Hepatocyte (in vitro differentiated cells): ENCODE measurements at regions not wholly inside any gene's neighbourhood (a gene's known extent, or its start where the extent isn't known, plus 50 kb on each side); places are given as distances from the start of the nearest gene placed in this dataset.

Experiments
- DNase-seq: peaks from one replicate; pipeline ENCODE4 v3.0.0-alpha.2; 2016; ENCODE audit warnings: low spot score
- H2AFZ ChIP-seq: fragments of 200-600 bp; sonication (generic); 2 replicates; pipeline ENCODE4 v1.6.0; 2016; ENCODE audit warnings: antibody characterized with exemption, mild to moderate bottlenecking
- H3K27ac ChIP-seq: fragments of 200-600 bp; sonication (generic); 2 replicates; pipeline ENCODE4 v1.5.1; 2016; ENCODE audit warnings: mild to moderate bottlenecking
- H3K27me3 ChIP-seq: fragments of 200-600 bp; sonication (generic); 2 replicates; pipeline ENCODE4 v1.6.1; 2016
- H3K36me3 ChIP-seq: fragments of 200-600 bp; sonication (generic); replicated peaks from 2 replicates; pipeline ENCODE4 v1.5.1; 2016; ENCODE audit warnings: low read depth; ENCODE audit not compliant: insufficient read depth
- H3K4me1 ChIP-seq: fragments of 200-600 bp; sonication (generic); 2 replicates; pipeline ENCODE4 v1.5.1; 2016; ENCODE audit warnings: mild to moderate bottlenecking, moderate library complexity; ENCODE audit not compliant: insufficient read depth
- H3K4me2 ChIP-seq: fragments of 200-600 bp; sonication (generic); 2 replicates; pipeline ENCODE4 v1.6.0; 2016
- H3K4me3 ChIP-seq: fragments of 200-600 bp; sonication (generic); 2 replicates; pipeline ENCODE4 v1.5.1; 2016; ENCODE audit warnings: mild to moderate bottlenecking
- H3K79me2 ChIP-seq: fragments of 200-600 bp; sonication (generic); 2 replicates; pipeline ENCODE4 v1.6.0; 2017; ENCODE audit warnings: mild to moderate bottlenecking
- H3K9me2 ChIP-seq: fragments of 200-600 bp; sonication (generic); replicated peaks from 2 replicates; pipeline ENCODE4 v1.6.0; 2017; ENCODE audit warnings: mild to moderate bottlenecking; ENCODE audit not compliant: insufficient read depth
- H3K9me3 ChIP-seq: fragments of 200-600 bp; sonication (generic); 2 replicates; pipeline ENCODE4 v1.5.1; 2016; ENCODE audit warnings: low read depth, mild to moderate bottlenecking
- H4K20me1 ChIP-seq: fragments of 200-600 bp; sonication (generic); 2 replicates; pipeline ENCODE4 v1.6.0; 2016; ENCODE audit warnings: mild to moderate bottlenecking; ENCODE audit not compliant: insufficient read depth, poor library complexity, severe bottlenecking
- CTCF ChIP-seq: fragments of 200-600 bp; sonication (generic); IDR thresholded peaks from 2 replicates; pipeline ENCODE4 v1.5.1; 2016; ENCODE audit warnings: antibody characterized with exemption, mild to moderate bottlenecking; ENCODE audit not compliant: poor library complexity
- EZH2 ChIP-seq: fragments of 200-600 bp; sonication (generic); IDR thresholded peaks from 2 replicates; pipeline ENCODE4 v1.6.1; 2016; ENCODE audit warnings: antibody characterized with exemption, mild to moderate bottlenecking, borderline replicate concordance
- EZH2phosphoT487 ChIP-seq: fragments of 200-600 bp; sonication (generic); IDR thresholded peaks from one replicate; pipeline ENCODE4 v1.6.1; 2018; ENCODE audit warnings: antibody characterized with exemption, mild to moderate bottlenecking, low read depth, moderate library complexity; ENCODE audit not compliant: unreplicated experiment, severe bottlenecking
- WGBS: methylation state at CpG from one replicate; pipeline ENCODE4 v1.1.6; 2016; ENCODE audit warnings: low lambda C conversion rate; ENCODE audit errors: missing lambda C conversion rate; 5-methylcytosine and 5-hydroxymethylcytosine counted together

- TF ChIP-seq EZH2phosphoT487 (no peak), CTCF (no peak), EZH2 (no peak)
These were observed 234.5 kb upstream of the FN1 start for GRCh38 chr2:215670396-215670795.

GRCh38 chr2:215668378-215668775, 232.5 kb upstream of the FN1 start:
- Histone ChIP-seq H3K27ac (no peak overlapping the region), H3K9me3 (no peaks in the 10 kb centered on the region), H3K79me2 (no peaks in the 10 kb centered on the region), H3K4me3 (no peak overlapping the region), H4K20me1 (no peaks in the 10 kb centered on the region), H3K4me2 (no peak overlapping the region), H3K36me3 (no peaks in the 10 kb centered on the region), H3K27me3 (no peaks in the 10 kb centered on the region), H3K9me2 (no peaks in the 10 kb centered on the region), H3K4me1 (peaks cover 18% of the 10 kb centered on the region), H2AFZ (no peak overlapping the region)
- DNase-seq: no peak
- 54% methylated on average over 5 of the region's 5 CpGs for WGBS
- TF ChIP-seq CTCF (no peak), EZH2 (no peak), EZH2phosphoT487 (no peak)

More at GRCh38 chr2:215670396-215670795, 234.5 kb upstream of the FN1 start:
- Histone ChIP-seq H2AFZ (no peak overlapping the region), H3K27me3 (no peaks in the 10 kb centered on the region), H3K9me2 (no peaks in the 10 kb centered on the region), H3K4me3 (no peak overlapping the region), H4K20me1 (no peaks in the 10 kb centered on the region), H3K9me3 (no peaks in the 10 kb centered on the region), H3K27ac (peak overlapping the region; percentile 4), H3K4me1 (peaks cover 18% of the 10 kb centered on the region), H3K4me2 (peak overlapping the region; percentile 29), H3K79me2 (no peaks in the 10 kb centered on the region), H3K36me3 (no peaks in the 10 kb centered on the region)
- DNase-seq: no peak
- WGBS: 46% methylated on average over 4 of the region's 4 CpGs

GRCh38 chr2:215667585-215668377, 231.9 kb upstream of the FN1 start:
- no peaks in the 10 kb centered on the region for H3K27me3 ChIP-seq
- no peaks in the 10 kb centered on the region for H3K9me3 ChIP-seq
- H3K4me1 ChIP-seq: peaks cover 18% of the 10 kb centered on the region
- TF ChIP-seq EZH2 (no peak), EZH2phosphoT487 (no peak), CTCF (no peak)
- no peaks in the 10 kb centered on the region for H3K36me3 ChIP-seq
- no peaks in the 10 kb centered on the region for H4K20me1 ChIP-seq
- no peaks in the 10 kb centered on the region for H3K9me2 ChIP-seq
- no peak overlapping the region for H3K4me3 ChIP-seq
- H3K27ac ChIP-seq: no peak overlapping the region
- H3K4me2 ChIP-seq: no peak overlapping the region
- H2AFZ ChIP-seq: no peak overlapping the region
- 63% methylated on average over 10 of the region's 10 CpGs for WGBS
- no peak for DNase-seq
- no peaks in the 10 kb centered on the region for H3K79me2 ChIP-seq
